ENCODE measurements at regions not wholly inside any gene's neighbourhood (a gene's known extent, or its start where the extent isn't known, plus 50 kb on each side); places are given as distances from the start of the nearest gene placed in this dataset.

- 75 to 76% methylated on average over 4 of the region's 4 CpGs for WGBS, 2 donors
- intact Hi-C loops (cut with DNase I; ENCODE audit: low total_unique reads) = no loop called here
- Histone ChIP-seq H3K36me3 (ENCODE audit: low read depth, missing control alignments) (no peaks in the 10 kb centered on the region), H3K27me3 (no peaks in the 10 kb centered on the region), H3K4me1 (no peaks in the 10 kb centered on the region), H3K9me3 (no peaks in the 10 kb centered on the region), H3K27ac (no peak overlapping the region), H3K4me3 (no peak overlapping the region)
- TF ChIP-seq CTCF (IDR thresholded peaks at IDR 0.05) (no peak), POLR2A (IDR thresholded peaks at IDR 0.05) (no peak)
- no peak for DNase-seq
These were observed 188.4 kb upstream of the IGFBP3 start for GRCh38 chr7:46109437-46109836.

GRCh38 chr7:46108272-46108671, 187.2 kb upstream of the IGFBP3 start:
- no peak for DNase-seq
- H3K27me3 ChIP-seq = no peaks in the 10 kb centered on the region

GRCh38 chr7:46107610-46108217, 186.6 kb upstream of the IGFBP3 start:
- Histone ChIP-seq H3K4me3 (no peak overlapping the region), H3K9me3 (no peaks in the 10 kb centered on the region), H3K36me3 (ENCODE audit: low read depth, missing control alignments) (no peaks in the 10 kb centered on the region), H3K27me3 (no peaks in the 10 kb centered on the region), H3K4me1 (no peaks in the 10 kb centered on the region), H3K27ac (no peak overlapping the region)
- DNase-seq = no peak
- intact Hi-C loops (cut with DNase I; ENCODE audit: low total_unique reads) = no loop called here
- TF ChIP-seq POLR2A (IDR thresholded peaks at IDR 0.05) = no peak
- TF ChIP-seq CTCF (IDR thresholded peaks at IDR 0.05) = no peak
- 76 to 81% methylated on average over 7 of the region's 7 CpGs for WGBS, 2 donors

More at GRCh38 chr7:46108272-46108671, 187.2 kb upstream of the IGFBP3 start:
- no peaks in the 10 kb centered on the region for H3K4me1 ChIP-seq
- intact Hi-C loops (cut with DNase I; ENCODE audit: low total_unique reads) = no loop called here
- H3K27ac ChIP-seq = no peak overlapping the region
- no peaks in the 10 kb centered on the region for H3K9me3 ChIP-seq
- H3K4me3 ChIP-seq = no peak overlapping the region
- TF ChIP-seq POLR2A (IDR thresholded peaks at IDR 0.05) = no peak
- TF ChIP-seq CTCF (IDR thresholded peaks at IDR 0.05) = no peak
- H3K36me3 ChIP-seq (ENCODE audit: low read depth, missing control alignments) = no peaks in the 10 kb centered on the region
- 86 to 92% methylated on average over 5 to 7 of the region's 7 CpGs for WGBS, 2 donors

GRCh38 chr7:46100521-46100920, 179.4 kb upstream of the IGFBP3 start:
- no peak for DNase-seq
- no peaks in the 10 kb centered on the region for H3K27me3 ChIP-seq
- no peaks in the 10 kb centered on the region for H3K4me1 ChIP-seq
- intact Hi-C loops (cut with DNase I; ENCODE audit: low total_unique reads) = no loop called here
- WGBS, 2 donors = 91 to 97% methylated on average over 1 of the region's 1 CpG
- no peaks in the 10 kb centered on the region for H3K9me3 ChIP-seq
- no peak overlapping the region for H3K27ac ChIP-seq
- no peak overlapping the region for H3K4me3 ChIP-seq
- no peaks in the 10 kb centered on the region for H3K36me3 ChIP-seq (ENCODE audit: low read depth, missing control alignments)
- no peak for TF ChIP-seq CTCF (IDR thresholded peaks at IDR 0.05)
- no peak for TF ChIP-seq POLR2A (IDR thresholded peaks at IDR 0.05)

GRCh38 chr7:46099076-46099475, 178.0 kb upstream of the IGFBP3 start:
- DNase-seq = no peak
- Histone ChIP-seq H3K4me3 (no peak overlapping the region), H3K4me1 (no peaks in the 10 kb centered on the region), H3K27ac (no peak overlapping the region), H3K9me3 (no peaks in the 10 kb centered on the region), H3K27me3 (no peaks in the 10 kb centered on the region), H3K36me3 (ENCODE audit: low read depth, missing control alignments) (no peaks in the 10 kb centered on the region)
- WGBS, 2 donors = 45 to 50% methylated on average over 1 of the region's 1 CpG
- TF ChIP-seq POLR2A (IDR thresholded peaks at IDR 0.05) = no peak
- TF ChIP-seq CTCF (IDR thresholded peaks at IDR 0.05) = no peak
- intact Hi-C loops (cut with DNase I; ENCODE audit: low total_unique reads) = no loop called here
